Hematopoietic multipotent progenitor cell (in vitro differentiated cells): ENCODE measurements at regions not wholly inside any gene's neighbourhood (a gene's known extent, or its start where the extent isn't known, plus 50 kb on each side); places are given as distances from the start of the nearest gene placed in this dataset.
"Not testable (repeated sequence)": the region's sequence is repeated elsewhere in the genome, so short reads cannot be mapped to it uniquely, and the experiment has no call there.

ENCODE experiments used
- DNase-seq, 3 donors: peaks; one replicate each; pipeline ENCODE4 v3.0.0-alpha.2; 2011 to 2015; ENCODE audit warnings: low read depth in 2 of 3, low spot score in 2 of 3

GRCh38 chr2:180840641-180841040 is 139.8 kb upstream of the UBE2E3 start:
- DNase-seq: no peak

DNA sequence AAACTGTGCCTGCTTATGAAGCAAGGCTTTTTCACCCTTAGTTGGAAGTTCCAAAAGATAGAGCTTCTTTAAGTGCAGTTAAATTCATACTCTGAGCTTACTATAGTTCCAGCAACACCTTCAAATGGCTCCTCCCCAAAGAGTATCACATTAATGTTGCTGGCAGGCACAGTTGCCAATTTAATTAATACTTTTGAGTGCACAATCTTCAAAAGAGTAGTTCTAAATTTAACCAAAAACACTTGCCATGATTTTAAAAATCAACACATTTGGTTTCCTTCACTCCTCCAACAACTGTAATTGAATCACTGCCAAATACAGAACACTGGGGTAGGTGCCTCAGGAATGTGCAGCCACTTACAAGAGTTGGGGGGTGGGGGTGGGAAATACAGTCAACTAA is 150.6 kb upstream of the UBE2E3 start:
- no peak for DNase-seq

- no peak for DNase-seq
Measured at GRCh38 chr2:180829261-180829660, 151.1 kb upstream of the UBE2E3 start.

DNA sequence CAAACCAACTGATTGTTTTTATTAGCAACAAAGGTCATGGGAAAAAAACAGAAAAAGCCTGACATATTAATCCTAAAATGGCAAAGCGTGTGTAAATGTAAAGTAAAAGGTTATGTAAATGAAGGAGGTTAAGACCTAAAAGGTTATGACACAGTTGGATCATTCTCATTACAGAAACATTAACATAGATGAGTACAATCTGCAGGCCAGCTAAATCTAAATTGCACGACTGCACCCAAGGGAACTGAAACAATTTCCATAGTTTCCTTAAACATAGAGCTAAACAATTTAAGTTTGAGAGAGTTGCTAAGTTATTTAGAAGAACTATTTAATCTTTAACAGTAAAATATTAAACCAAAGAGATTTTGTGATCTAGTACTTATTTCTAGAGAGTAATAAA is 151.6 kb upstream of the UBE2E3 start:
- no peak for DNase-seq

GRCh38 chr2:180823546-180824141 is 156.8 kb upstream of the UBE2E3 start:
- DNase-seq: no peak

DNA sequence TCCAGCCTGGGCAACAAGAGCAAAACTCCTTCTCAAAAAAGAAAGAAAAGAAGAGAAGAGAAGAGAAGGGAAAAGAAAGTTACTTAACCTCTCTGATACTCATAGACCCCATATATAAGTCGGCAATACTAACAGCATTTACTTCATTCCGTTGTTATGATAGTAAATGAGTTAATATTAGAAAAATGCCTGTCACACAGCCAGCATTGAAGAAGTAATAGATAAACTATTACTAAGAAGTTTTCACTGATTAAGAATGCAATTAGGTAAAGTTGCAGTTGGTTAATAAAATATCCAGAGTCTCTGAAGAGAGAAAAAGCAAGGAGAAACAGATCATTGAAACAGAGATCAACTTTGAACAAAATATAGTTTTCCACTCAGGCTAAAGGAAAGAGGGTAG is 161.3 kb upstream of the UBE2E3 start:
- DNase-seq: no peak

- DNase-seq: not testable (repeated sequence)
Measured at GRCh38 chr2:180818700-180819099, 161.7 kb upstream of the UBE2E3 start.

- no peak for DNase-seq
Measured at GRCh38 chr2:180799141-180799540, 181.3 kb upstream of the UBE2E3 start.

DNA sequence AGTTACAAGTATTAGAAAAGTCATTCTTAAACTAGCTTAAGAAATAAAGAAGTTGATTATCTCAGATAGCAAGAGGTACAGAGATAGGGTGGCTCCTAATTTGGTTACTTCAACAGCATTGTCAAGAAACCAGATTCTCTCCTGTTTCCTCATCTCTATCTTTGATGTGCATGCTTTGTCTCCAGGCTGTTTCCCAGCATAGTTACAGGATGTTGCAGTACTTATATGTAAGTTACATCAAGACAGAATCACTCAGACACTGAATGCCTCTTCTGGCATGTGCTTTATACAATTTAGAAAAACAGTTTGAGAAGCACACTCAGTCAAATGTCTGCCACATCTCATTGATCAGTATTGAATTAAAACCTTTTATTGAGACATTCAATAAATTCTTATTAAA is 189.5 kb upstream of the UBE2E3 start:
- DNase-seq: no peak

DNA sequence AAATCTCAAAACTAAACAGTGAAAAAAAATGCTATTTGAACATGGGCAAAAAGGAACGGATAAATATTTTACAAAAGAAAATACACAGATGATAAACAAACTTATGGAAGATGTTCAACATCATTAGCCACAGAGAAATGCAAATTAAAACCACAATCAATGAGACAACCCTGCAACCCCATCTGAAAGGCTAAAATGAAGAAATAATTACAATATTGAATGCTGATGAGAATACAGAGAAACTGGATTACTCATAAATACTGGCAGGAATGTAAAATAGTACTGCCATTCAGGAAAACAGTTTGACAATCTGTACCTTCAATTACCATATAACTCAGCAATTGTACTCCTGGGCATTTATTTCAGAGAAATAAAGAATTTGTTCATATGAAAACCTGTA is 193.1 kb upstream of the UBE2E3 start:
- no peak for DNase-seq

GRCh38 chr2:180781276-180781675 is 199.1 kb upstream of the UBE2E3 start:
- no peak for DNase-seq

- no peak for DNase-seq
Measured at GRCh38 chr2:180778291-180778690, 202.1 kb upstream of the UBE2E3 start.

DNA sequence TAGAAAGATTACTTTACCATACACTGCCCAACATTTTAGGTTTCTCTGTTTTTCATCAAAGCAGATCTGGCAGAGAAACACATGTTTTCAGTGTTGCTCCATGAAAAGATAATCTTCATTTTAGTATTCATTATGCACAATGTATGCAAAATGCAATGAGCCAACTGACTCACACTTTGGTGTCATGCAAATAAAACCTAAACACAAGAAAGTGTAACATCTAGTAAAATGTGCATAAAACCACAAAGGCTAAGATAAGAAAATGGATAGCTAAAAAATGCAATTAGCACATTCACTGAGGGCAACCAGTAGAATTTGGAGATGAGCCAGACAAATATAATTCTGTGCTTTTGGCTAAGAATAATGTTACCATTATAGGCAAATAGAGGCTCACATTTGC is 203.5 kb upstream of the UBE2E3 start:
- DNase-seq: no peak

GRCh38 chr2:180775711-180776110 is 204.7 kb upstream of the UBE2E3 start:
- DNase-seq: no peak

- not testable (repeated sequence) for DNase-seq
Measured at GRCh38 chr2:180765316-180765715, 215.1 kb upstream of the UBE2E3 start.

- DNase-seq: no peak
Measured at GRCh38 chr2:180763263-180763989, 217.0 kb upstream of the UBE2E3 start.

GRCh38 chr2:180761224-180761623 is 219.2 kb upstream of the UBE2E3 start:
- DNase-seq: no peak

DNA sequence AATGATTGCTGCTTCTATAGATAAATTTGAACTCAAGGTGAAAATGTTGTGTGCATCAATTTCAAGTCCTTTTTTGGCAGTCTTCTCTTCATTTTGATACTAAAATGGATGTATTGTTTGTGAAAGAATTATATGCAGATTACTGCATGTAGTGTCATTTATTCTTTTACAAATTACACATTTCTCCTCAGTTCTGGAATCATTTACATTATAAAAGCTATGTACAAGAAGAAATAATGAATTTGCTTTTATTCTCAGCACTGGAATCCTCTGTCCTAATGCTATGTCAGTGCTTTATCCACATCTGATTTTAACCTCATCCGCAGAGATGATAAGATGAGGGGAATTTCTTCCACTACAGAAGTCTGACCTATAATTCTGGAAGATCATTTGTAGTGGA is 220.8 kb upstream of the UBE2E3 start:
- DNase-seq: no peak

- DNase-seq: no peak
Measured at GRCh38 chr2:180753809-180754761, 226.3 kb upstream of the UBE2E3 start.

DNA sequence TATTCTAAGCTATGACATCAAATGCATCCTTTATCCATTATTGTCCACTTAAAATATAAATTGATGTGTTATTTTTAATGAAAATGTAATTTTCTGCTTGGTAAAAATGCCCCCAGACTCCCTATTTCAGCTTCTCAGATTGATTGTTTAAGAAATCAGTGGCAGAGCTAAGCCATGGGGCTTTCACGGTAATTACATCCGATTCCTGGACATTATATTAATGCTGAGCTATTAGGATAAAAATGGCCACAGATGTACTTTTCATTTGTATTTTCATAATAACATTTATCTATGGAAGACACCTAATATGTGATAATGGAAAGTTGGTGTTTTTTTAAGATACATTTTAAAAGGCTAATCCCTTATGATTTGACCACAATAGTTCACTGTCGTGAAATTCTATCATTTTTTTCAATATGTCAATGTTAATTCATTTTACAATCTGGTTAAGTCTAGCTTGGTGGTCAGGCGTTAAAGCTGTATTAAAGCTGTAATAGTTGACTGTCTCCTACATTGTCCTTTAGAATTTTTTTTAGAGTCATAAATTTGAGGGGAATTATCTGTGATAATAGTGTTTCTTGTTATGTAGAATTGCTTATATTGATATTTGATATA is 229.0 kb upstream of the UBE2E3 start:
- no peak for DNase-seq

DNA sequence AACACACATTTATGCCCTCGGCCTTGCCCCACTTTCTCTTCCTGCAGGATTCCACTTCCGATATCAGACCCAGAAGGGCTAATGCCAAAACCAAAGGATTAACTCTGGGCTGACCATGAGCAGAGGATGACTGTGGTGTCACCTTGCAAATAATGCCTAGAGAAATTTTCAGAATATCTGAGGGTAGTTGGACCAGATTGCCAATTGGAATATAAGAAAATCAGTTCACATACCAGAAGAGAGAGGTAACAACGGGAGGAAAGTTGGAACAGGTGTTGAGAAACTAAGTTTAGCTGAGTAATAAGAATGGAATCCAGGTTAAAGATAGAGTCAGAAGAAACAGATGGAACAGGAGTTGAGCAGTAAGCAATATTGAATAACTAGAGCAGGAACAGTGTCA is 232.7 kb upstream of the UBE2E3 start:
- DNase-seq: no peak
